ENCODE measurements at regions not wholly inside any gene's neighbourhood (a gene's known extent, or its start where the extent isn't known, plus 50 kb on each side); places are given as distances from the start of the nearest gene placed in this dataset.

DNA sequence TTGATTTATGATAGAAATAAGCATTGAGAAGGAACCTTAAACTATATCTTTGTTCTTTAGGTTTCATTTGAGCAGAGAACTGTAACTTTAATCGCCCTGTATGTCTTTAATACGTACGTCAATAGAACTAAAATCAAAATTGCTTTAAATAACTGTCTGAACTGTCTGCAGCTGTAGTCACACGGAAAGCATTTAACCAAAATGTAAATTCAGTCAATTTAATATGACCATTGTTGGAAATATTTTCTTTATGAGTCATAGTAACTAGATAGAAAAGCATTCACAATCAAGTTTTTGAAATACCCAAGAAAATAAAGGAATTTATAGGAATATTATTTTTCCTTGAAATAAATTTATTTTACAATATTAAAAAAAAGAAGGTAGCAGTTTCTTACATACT is 157.1 kb upstream of the CDH6 start:
- TF ChIP-seq EZH2phosphoT487 (IDR thresholded peaks at IDR 0.05): no peak
- TF ChIP-seq CTCF (IDR thresholded peaks at IDR 0.05): no peak
